GM18868 (cell line): ENCODE measurements at regions not wholly inside any gene's neighbourhood (a gene's known extent, or its start where the extent isn't known, plus 50 kb on each side); places are given as distances from the start of the nearest gene placed in this dataset.
A peak's percentile ranks its signal among the peaks of the same experiment; 100 is the strongest.

ENCODE experiments used
- ATAC-seq: cut with Tn5 transposase; IDR thresholded peaks from one replicate; pipeline ENCODE4 v1.9.1; 2021; ENCODE audit warnings: mild to moderate bottlenecking, moderate library complexity; ENCODE audit not compliant: unreplicated experiment

GRCh38 chr17:55585629-55586028, 74.4 kb upstream of the SMIM36 start:
- ATAC-seq: no peak

DNA sequence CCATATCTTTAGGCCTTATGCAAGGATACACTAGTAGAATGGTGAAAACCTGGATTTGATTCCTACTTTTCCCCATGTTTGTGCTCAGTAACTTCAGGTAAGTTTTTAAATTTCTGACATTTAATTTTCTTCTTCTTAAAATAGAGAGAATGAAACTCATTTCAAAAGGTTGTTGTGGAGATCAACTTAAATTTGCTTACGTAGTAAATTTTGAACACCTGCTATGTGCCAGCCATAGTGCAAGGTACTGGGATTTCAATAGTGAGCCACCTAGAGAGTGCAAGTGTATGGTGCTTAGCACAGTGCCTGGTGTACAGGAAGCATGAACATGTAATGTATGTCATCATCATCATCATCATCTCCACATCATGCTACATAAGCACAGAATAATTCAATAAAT, 73.6 kb upstream of the SMIM36 start:
- no peak for ATAC-seq

GRCh38 chr17:55584055-55584685, 72.9 kb upstream of the SMIM36 start:
- no peak for ATAC-seq

GRCh38 chr17:55582897-55583296, 71.6 kb upstream of the SMIM36 start:
- ATAC-seq: no peak

DNA sequence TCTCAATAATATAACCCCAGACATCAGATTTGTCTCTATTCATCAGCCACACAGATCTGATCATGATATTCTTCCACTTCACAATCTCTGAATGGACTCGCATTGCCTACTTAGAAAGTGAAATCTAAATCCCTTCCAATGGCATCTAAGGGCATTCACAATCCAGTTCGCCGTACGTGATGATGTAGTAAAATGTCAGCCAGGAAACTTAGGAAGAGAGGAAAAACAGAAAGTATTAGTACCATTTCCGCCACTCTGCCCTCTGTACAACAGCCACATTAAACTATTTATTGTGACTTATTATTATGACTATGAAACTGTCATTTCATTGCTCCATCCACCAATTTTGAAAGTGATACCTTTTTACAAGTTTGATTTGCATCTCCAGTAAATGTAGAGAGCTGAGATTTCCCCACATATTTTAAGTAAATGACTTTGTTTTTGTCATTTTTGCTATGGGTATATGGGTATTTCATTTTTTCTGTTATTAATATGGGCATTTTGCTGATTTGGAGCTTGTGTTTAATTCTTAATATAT, 69.4 kb upstream of the SMIM36 start:
- peak; percentile 48 for ATAC-seq

DNA sequence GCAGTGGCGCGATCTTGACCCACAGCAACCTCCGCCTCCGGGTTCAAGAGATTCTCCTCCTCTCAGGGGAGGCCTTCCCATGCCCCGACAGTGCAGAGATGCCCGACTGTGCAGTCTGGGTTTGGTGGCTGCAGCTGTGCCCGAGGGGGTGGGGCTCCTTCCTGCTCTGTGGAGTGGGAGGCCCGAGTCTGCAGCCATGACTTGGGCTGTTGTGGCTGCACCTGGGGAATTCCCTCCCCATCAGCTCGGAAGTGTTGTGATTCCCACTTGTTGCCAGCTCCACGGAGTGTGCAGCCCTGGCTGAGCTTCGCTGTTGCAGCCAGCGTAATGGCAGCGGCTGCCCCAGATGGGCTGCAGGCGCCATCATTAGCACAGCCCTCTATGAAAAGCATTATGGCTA, 66.4 kb upstream of the SMIM36 start:
- ATAC-seq: peak; percentile 30

DNA sequence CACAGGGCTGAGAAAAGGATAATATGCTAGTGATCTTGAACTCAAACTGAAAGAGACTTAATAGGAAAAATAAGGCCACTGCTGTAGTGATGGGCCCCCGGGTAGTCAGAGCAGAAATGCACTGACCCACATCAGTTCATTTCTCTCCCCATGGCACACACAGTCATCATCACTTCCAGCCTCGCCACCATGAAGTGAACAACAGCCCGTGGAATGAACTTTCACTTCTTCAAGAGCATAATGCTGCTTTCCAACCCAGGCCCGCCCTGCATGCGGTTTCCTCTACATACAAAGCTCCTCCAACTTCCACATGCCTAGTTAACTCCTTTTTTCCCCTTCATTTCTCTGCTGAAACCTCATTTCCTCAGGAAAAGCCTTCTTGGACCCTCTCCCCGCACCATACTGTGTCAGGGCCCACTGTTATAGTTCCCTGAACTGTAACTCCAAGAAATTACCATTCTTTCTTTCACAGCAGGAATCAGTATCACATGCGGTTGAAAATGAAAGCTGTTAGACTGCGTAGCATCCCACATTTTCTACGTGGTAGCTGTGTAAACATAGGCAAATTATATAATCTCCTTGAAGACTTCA, 65.8 kb upstream of the SMIM36 start:
- ATAC-seq: peak; percentile 79

DNA sequence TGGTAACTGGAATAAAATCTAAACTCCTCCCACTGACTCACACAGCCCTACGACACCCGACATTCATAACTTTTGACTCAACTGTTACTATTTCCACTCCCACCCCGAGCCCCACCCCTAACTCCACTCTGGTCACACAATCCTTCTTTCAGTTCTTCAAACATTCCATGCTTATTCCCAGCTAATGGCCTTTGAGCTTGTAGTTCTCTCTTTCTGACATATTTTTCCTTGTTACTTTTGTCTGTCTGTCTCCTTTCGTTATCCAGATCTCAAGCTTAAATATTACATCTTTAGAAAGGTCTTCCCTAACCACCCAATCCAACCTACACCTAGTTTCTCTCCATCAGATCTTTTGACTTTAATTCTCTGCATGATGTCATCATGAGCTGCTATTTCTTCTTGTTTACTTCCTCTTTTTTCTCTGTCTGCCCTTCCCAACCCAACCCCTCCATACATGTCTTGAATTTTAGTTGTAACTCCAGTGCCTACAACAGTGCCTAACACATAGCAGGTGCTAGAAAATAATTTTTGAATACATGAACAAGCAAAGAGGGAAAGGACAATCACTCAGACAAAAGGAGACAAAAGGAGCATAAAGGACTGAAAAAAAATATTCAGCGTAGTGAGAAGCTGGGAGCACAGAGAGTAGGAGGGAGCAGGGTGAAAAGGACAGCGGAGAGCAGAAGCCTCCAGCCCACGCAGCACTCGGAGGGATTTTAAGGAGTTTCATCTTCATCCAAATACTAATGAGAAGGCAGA, 65.2 kb upstream of the SMIM36 start:
- peak; percentile 16 for ATAC-seq

DNA sequence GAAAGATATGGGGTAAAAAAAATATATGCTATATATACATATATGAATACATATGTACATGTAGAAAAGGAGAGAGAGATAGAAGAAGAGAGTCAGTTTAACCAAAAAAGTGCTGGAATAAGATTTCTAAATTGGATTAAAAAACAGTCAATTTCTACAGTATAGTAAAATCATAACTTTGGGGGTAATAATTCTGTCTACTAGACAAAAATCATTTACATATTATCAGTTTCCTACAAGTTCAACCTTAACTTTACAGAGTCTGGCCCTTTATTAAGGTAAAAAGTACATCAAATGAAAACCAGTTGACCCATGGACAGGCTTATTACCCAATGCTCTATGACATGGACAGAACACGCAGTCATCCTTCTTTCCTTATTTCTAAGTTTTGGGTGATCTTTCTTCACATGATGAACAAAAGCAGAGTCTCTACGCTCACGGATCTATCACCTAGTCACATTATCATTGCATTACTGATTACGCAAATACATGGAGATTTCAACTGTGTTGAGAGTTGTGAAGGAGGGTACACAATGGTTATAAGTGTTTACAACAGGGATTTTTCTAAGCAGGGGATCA, 63.9 kb upstream of the SMIM36 start:
- no peak for ATAC-seq

DNA sequence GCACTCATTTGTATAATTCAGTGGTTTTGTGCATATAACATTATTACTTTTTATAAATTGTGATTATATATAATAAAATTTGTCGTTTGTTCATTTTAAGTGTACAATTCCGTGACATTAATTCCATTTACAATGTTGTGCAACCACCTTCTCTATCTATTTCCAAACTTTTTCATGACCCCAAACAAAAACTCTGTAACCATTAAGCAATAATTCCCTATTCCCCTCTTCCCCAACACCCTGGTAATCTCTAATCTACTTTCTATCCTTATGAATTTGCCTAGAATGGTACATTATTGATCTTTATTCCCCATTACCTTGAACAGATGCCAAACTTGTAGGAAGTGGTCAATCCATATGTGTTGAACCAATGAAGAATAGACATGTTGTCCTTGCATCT, 61.3 kb upstream of the SMIM36 start:
- no peak for ATAC-seq

DNA sequence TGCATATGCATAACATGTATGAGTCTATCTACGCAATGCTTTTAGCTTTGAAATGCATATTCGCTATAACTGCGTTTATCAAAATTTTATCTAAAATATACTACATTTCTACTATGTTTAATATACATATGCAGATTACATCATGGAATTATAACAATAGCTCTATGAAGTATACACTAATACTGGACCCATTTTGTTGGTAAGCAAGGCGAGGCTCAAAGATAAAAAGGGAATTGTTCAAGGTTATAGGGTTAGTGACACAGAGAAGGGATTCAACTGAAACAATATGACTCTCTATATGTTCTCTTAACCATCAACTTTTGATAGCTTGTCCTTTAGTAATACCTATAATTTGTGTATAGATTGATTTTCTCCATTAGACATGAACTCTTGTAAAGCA, 60.9 kb upstream of the SMIM36 start:
- ATAC-seq: no peak

DNA sequence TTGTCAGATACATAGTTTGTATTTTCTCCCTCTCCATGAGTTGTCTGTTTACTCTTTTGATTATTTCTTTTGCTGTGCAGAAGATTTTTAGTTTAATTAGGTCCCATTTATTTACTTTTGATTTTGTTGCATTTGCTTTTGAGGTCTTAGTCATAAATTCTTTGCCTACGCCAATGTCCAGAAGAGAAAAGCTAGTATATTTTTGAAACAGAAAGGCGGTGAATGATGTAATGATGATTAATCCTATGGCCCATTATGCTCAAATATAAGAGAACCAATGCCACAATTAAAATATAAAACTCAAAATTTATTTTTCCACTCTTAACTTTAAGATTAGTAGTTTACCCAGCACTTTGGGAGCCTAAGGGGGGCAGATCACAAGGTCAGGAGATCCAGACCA, 59.8 kb upstream of the SMIM36 start:
- ATAC-seq: no peak

GRCh38 chr17:55570391-55570790, 59.1 kb upstream of the SMIM36 start:
- ATAC-seq: no peak

- no peak for ATAC-seq
Observed at GRCh38 chr17:55567240-55568214, 56.3 kb upstream of the SMIM36 start.

DNA sequence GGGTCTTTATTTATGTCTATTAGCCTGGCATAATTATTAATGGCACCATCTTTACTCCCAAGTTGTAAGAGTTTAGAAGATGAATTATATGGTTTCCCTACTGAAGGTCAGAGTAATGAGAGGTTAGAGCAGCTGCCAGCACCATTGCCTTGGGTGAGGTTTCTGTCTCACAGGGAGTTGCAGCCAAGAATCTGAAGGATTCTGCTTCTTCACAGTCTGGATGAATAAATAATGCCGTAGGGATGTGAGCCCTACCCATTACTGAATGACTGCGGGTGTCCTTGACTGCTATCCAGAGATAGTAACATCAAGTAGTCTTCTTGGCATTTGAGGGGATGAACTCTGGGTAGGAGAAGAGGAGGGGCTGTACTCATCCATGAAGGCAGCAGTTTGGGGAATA, 52.8 kb upstream of the SMIM36 start:
- no peak for ATAC-seq

- peak; percentile 55 for ATAC-seq
Observed at GRCh38 chr17:55563363-55563762, 52.1 kb upstream of the SMIM36 start.

GRCh38 chr17:55561973-55562495, 50.8 kb upstream of the SMIM36 start:
- ATAC-seq: no peak

GRCh38 chr17:55561316-55561972, 50.2 kb upstream of the SMIM36 start:
- ATAC-seq: no peak
